Skeletal muscle satellite cell (primary cell): ENCODE measurements at regions not wholly inside any gene's neighbourhood (a gene's known extent, or its start where the extent isn't known, plus 50 kb on each side); places are given as distances from the start of the nearest gene placed in this dataset.
"Not testable (repeated sequence)": the region's sequence is repeated elsewhere in the genome, so short reads cannot be mapped to it uniquely, and the experiment has no call there.

ENCODE experiments used
- H3K27me3 ChIP-seq: 2 replicates; pipeline ENCODE4 v1.7.0; 2013; ENCODE audit warnings: low read length; ENCODE audit not compliant: control insufficient read depth, insufficient read depth
- H3K36me3 ChIP-seq: 2 replicates; pipeline ENCODE4 v1.7.0; 2013; ENCODE audit warnings: mild to moderate bottlenecking, control low read depth, low read length; ENCODE audit not compliant: insufficient read depth
- H3K4me1 ChIP-seq: 2 replicates; pipeline ENCODE4 v1.7.0; 2013; ENCODE audit warnings: low read length; ENCODE audit not compliant: control insufficient read depth, insufficient read depth
- H3K4me2 ChIP-seq: 2 replicates; pipeline ENCODE4 v1.7.0; 2013; ENCODE audit warnings: mild to moderate bottlenecking, low read length
- H3K4me3 ChIP-seq: 2 replicates; pipeline ENCODE4 v1.7.0; 2013; ENCODE audit warnings: low read length
- H3K9ac ChIP-seq: 2 replicates; pipeline ENCODE4 v1.7.0; 2013; ENCODE audit warnings: mild to moderate bottlenecking, low read depth, low read length, moderate library complexity
- H3K9me3 ChIP-seq: replicated peaks from 2 replicates; pipeline ENCODE4 v1.7.0; 2013; ENCODE audit warnings: mild to moderate bottlenecking, control low read depth, low read length

DNA sequence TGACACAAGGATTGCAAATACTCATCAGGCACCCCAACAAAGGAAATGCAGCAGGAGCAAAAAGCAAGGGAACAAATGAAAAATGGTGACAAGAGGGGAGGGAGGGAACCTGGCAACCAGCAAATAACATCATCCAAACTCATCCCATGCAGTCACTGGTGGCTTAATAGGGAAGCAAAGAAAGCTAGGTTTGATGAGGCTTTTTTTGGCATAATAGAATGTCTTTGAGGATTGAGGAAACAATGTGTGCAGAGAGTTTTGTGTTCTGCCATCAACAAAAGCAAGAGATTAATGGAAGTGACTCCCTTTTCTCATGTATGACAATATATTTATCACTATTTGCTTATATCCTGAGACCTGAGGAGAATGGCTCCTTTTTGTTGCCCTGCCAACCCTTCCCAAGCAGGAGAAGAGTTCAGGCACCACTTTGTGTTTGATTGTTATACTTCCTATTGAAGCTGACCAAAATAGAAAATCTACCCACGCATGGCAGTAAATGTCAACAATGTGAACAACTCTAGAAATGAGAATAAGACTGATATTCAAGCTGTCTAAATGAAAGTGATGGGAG lies 375.7 kb downstream of the CAAP1 start:
- Histone ChIP-seq H3K4me3 (no peak overlapping the region), H3K27me3 (no peaks in the 10 kb centered on the region), H3K4me2 (no peak overlapping the region), H3K9me3 (no peaks in the 10 kb centered on the region), H3K9ac (no peak overlapping the region), H3K36me3 (no peaks in the 10 kb centered on the region), H3K4me1 (no peaks in the 10 kb centered on the region)

- H3K27me3 ChIP-seq: no peaks in the 10 kb centered on the region
- no peaks in the 10 kb centered on the region for H3K9me3 ChIP-seq
- no peaks in the 10 kb centered on the region for H3K36me3 ChIP-seq
- no peak overlapping the region for H3K9ac ChIP-seq
- H3K4me1 ChIP-seq: no peaks in the 10 kb centered on the region
- no peak overlapping the region for H3K4me2 ChIP-seq
- H3K4me3 ChIP-seq: no peak overlapping the region
These were observed 378.9 kb downstream of the CAAP1 start for GRCh38 chr9:26513730-26514129.

DNA sequence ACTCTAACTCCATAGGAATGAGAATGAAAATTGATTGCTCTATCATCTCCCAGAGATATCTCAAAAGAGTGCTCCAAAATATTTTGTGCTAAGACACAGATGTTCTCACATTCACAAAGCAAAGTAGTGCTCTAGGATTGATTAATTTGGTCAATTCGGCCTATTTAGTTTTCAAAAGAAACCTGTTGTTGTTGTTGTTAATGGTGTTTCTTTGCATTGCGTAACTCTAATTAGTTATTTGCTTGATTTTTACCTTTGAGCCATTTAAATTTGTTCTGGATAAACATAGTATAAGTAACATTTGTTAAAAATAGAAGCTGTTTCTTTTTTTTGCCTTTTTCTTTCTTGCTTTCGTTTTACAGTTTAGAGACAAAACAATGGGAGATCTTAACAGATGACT lies 382.5 kb downstream of the CAAP1 start:
- no peaks in the 10 kb centered on the region for H3K27me3 ChIP-seq
- H3K9me3 ChIP-seq: no peaks in the 10 kb centered on the region
- H3K9ac ChIP-seq: no peak overlapping the region
- H3K36me3 ChIP-seq: no peaks in the 10 kb centered on the region
- no peak overlapping the region for H3K4me2 ChIP-seq
- no peak overlapping the region for H3K4me3 ChIP-seq
- no peaks in the 10 kb centered on the region for H3K4me1 ChIP-seq

DNA sequence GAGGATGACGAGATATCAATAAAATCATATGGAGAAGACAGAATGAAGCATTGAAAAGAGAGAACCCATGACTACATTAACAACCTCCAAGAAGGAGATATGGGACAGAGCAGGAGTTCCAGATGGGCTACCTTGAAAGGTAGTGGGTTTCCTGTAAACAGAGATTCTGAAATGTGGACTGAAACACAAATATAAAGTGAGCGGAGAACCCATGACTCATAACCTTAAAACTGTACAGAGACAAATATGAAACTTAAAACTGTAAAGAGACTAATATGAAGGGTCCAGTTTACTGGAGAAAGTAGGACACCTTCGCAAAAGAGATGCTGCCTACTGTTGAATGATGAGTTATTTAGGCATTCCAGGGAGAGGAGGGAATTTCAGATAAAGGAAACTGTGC lies 383.7 kb downstream of the CAAP1 start:
- Histone ChIP-seq H3K4me2 (no peak overlapping the region), H3K9me3 (no peaks in the 10 kb centered on the region), H3K36me3 (no peaks in the 10 kb centered on the region), H3K4me3 (no peak overlapping the region), H3K27me3 (no peaks in the 10 kb centered on the region), H3K4me1 (no peaks in the 10 kb centered on the region), H3K9ac (no peak overlapping the region)

DNA sequence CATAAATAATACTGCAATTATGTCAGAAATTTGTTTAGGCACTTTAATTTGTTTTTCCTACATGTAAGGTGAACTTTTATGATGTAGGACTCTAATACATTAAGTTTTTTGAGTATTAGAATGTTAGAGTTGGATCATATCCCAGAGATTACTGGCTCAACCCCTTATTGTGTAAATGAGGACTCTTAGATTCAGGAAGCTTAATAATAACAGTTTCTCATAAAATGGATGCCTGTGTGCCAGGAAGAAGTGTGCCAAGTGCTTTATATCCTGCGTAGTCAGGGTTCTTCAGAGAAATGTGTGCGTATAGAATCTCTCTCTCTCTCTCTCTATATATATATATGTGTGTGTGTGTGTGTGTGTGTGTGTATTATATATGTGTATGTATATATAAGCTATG lies 388.5 kb downstream of the CAAP1 start:
- Histone ChIP-seq H3K9ac (no peak overlapping the region), H3K9me3 (no peaks in the 10 kb centered on the region), H3K4me3 (no peak overlapping the region), H3K4me1 (no peaks in the 10 kb centered on the region), H3K27me3 (no peaks in the 10 kb centered on the region), H3K4me2 (no peak overlapping the region), H3K36me3 (no peaks in the 10 kb centered on the region)

DNA sequence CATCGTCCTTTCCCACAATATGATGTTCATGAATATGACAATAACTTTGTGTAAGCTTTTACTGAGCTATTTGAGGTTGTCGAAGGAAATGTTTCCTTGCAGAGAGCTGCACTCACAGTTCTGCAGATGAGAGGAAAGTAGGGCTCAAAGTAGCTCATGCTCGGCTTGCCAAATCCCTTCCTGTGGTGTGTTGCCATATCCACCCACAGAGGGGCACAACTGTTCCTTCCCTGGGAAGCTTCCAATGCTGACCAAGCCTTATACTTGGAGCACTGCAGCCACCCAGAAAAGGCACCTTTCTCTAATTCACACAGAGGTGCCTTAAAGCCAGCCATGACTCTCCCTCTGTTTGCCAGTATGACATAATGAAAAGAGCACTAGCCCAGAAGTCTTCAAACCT lies 390.3 kb downstream of the CAAP1 start:
- Histone ChIP-seq H3K9ac (no peak overlapping the region), H3K9me3 (no peaks in the 10 kb centered on the region), H3K4me2 (no peak overlapping the region), H3K27me3 (no peaks in the 10 kb centered on the region), H3K4me3 (no peak overlapping the region), H3K4me1 (no peaks in the 10 kb centered on the region), H3K36me3 (no peaks in the 10 kb centered on the region)

DNA sequence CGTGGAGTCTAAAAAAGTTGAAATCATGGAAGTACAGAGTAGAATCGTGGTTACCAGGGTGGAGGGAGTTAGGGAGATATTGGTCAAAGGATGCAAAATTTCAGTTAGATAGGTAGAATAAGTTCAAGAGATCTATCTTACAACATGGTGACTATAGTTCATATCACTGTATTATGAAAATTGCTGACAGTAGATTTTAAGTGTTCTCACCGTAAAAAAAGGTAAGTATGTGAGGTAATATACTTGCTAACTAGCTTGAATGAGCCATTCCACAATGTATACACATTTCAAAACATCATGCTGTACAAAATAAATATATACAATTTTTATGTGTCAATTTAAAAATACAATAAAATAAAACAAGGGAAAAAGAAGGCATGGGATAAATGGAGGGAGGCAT lies 392.1 kb downstream of the CAAP1 start:
- no peak overlapping the region for H3K4me2 ChIP-seq
- no peaks in the 10 kb centered on the region for H3K36me3 ChIP-seq
- no peaks in the 10 kb centered on the region for H3K27me3 ChIP-seq
- H3K9ac ChIP-seq: no peak overlapping the region
- H3K9me3 ChIP-seq: no peaks in the 10 kb centered on the region
- no peak overlapping the region for H3K4me3 ChIP-seq
- no peaks in the 10 kb centered on the region for H3K4me1 ChIP-seq

DNA sequence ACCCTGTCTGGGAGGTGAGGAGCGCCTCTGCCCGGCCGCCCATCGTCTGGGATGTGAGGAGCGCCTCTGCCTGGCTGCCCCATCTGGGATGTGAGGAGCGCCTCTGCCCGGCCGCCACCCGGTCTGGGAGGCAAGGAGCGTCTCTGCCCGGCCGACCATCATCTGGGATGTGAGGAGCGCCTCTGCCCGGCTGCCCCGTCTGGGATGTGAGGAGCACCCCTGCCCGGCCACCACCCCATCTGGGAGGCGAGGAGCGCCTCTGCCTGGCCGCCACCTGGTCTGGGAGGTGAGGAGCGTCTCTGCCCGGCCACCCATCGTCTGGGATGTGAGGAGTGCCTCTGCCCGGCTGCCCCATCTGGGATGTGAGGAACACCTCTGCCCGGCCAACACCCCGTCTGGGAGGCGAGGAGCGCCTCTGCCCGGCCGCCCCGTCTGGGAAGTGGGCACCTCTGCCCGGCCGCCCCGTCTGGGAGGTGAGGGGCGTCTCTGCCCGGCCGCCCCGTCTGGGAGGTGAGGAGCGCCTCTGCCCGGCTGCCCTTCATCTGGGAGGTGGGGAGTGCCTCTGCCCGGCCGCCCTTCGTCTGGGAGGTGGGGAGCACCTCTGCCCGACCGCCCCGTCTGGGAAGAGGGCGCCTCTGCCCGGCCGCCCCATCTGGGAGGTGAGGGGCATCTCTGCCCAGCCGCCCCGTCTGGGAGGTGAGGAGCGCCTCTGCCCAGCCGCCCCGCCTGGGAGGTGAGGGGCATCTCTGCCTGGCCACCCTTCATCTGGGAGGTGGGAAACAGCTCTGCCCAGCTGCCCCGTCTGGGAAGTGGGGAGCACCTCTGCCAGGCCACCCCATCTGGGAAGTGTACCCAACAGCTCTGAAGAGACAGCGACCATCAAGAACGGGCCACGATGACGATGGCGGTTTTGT lies 399.7 kb downstream of the CAAP1 start:
- H3K4me3 ChIP-seq, H3K27me3 ChIP-seq, H3K4me2 ChIP-seq, H3K4me1 ChIP-seq, H3K9me3 ChIP-seq, H3K9ac ChIP-seq, H3K36me3 ChIP-seq: not testable (repeated sequence)

GRCh38 chr9:26491922-26492607 lies 400.5 kb downstream of the CAAP1 start:
- not testable (repeated sequence) for H3K4me2 ChIP-seq, H3K9ac ChIP-seq, H3K4me3 ChIP-seq, H3K27me3 ChIP-seq, H3K9me3 ChIP-seq, H3K4me1 ChIP-seq, H3K36me3 ChIP-seq

DNA sequence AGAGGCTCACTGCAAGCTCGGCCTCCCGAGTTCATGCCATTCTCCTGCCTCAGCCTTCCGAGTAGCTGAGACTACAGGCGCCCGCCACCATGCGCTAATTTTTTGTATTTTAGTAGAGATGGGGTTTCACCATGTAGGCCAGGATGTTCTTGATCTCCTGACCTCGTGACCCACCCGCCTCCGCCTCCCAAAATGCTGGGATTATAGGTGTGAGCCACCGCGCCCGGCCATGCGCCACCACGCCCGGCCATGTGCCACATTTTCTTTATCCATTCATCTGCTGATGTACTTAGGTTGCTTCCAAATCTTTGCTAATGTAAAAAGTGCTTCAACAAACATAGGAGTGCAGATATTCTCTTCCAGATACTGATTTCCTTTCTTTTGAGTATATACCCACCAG lies 408.6 kb downstream of the CAAP1 start:
- Histone ChIP-seq H3K27me3 (no peaks in the 10 kb centered on the region), H3K9me3 (no peaks in the 10 kb centered on the region), H3K4me1 (no peaks in the 10 kb centered on the region), H3K4me3 (no peak overlapping the region), H3K36me3 (no peaks in the 10 kb centered on the region), H3K4me2 (no peak overlapping the region), H3K9ac (no peak overlapping the region)

DNA sequence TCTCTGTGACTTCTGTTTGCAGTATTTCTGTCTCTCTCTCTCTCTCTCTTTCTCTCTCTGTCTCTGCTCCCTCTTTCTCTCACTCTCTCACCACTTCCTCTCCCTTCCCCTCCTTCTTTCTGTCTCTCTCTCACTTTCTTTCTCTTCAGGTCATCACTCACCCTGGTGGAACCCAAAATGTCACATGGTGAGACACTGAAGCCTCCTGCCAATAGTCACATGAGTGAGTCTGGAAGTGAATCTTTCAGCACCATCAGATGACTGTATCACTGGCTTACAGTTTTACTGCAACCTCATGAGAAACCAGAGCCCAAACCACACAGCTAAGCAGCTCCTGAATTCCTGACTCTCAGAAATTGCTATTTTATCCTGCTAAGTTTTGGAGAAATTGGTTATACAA lies 414.6 kb downstream of the CAAP1 start:
- Histone ChIP-seq H3K36me3 (no peaks in the 10 kb centered on the region), H3K9ac (no peak overlapping the region), H3K4me3 (no peak overlapping the region), H3K4me2 (no peak overlapping the region), H3K4me1 (no peaks in the 10 kb centered on the region), H3K9me3 (no peaks in the 10 kb centered on the region), H3K27me3 (no peaks in the 10 kb centered on the region)
